ENCODE measurements at regions not wholly inside any gene's neighbourhood (a gene's known extent, or its start where the extent isn't known, plus 50 kb on each side); places are given as distances from the start of the nearest gene placed in this dataset.

GRCh38 chr18:40360558-40360957 lies 1594.5 kb upstream of the PIK3C3 start:
- no peak for TF ChIP-seq CTCF (IDR thresholded peaks at IDR 0.05)
- no peak for TF ChIP-seq EP300 (IDR thresholded peaks at IDR 0.05; ENCODE audit: low read depth)
- no peak for TF ChIP-seq POLR2A (IDR thresholded peaks at IDR 0.05)
